ENCODE measurements at regions not wholly inside any gene's neighbourhood (a gene's known extent, or its start where the extent isn't known, plus 50 kb on each side); places are given as distances from the start of the nearest gene placed in this dataset.

DNA sequence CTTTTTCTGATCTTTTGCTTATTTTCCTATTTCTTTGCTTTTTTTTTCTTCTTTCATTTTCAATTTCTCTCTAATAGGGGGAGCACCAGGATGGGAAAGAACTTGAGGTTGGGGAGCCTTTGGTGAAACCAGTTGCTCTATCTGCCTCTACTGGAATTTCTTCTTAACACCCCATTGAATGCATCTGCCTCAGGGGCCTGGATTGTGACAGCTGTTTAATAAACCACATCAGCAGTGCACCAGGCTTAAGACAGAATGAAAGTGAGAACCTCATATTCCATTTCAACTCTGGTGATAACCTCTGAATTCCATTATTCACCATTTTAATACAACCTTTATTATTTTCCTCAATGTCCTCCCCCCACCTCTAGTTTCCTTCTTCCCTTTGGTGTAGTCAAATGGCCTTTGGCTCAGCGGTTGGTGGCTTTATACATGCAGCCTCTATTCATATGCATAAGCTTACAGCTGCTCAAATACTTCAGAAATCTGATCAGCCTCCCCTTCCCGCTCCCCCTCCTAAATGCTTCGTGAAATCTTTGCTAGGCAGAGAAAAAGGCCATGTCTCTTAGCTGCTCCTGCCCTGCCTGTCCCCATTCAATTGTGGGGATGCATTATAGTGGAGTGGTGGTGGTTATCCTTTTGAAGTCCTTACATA is 537.3 kb upstream of the PLXNA2 start:
- 13% methylated on average over 1 of the region's 3 CpGs for WGBS (ENCODE audit: insufficient coverage)
- no peak overlapping the region for H3K27ac ChIP-seq (ENCODE audit: low read depth, low read length)
- peak in 1 of 6 donors; percentile 39 for DNase-seq (ENCODE audit: low read depth in 4 of 6, low spot score in 6 of 6)

DNA sequence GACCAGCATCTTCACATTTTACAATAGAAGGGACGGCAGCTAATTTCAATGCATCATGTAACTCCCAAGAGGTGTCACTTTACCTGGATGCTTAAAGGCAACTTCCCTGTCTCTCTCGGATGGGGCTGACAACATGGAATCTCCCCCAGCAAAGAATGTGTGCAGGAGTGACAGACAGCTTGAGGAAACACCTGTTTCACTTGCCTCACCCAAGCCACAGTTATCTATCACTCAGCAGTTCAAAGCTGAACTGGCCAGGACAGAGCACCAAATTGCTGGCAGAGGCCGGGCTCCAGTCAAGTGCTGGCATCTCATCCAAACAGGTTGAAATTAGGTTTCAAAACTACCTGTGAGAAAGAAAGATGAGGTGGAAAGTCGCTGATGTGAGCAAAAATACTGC is 538.0 kb upstream of the PLXNA2 start:
- H3K4me3 ChIP-seq (ENCODE audit: low read depth, low read length), result no peak overlapping the region
- no peaks in the 10 kb centered on the region for H3K4me1 ChIP-seq (ENCODE audit: control insufficient read depth, insufficient read depth, low read length)
- WGBS (ENCODE audit: insufficient coverage), result 53% methylated on average over 4 of the region's 4 CpGs
- H3K27ac ChIP-seq (ENCODE audit: low read depth, low read length), result no peak overlapping the region
- no peaks in the 10 kb centered on the region for H3K27me3 ChIP-seq (ENCODE audit: control insufficient read depth, insufficient read depth, low read length)
- no peaks in the 10 kb centered on the region for H3K36me3 ChIP-seq (ENCODE audit: control insufficient read depth, insufficient read depth, low read length)
- DNase-seq (ENCODE audit: low read depth in 4 of 6, low spot score in 6 of 6), result no peak
- no peaks in the 10 kb centered on the region for H3K9me3 ChIP-seq (ENCODE audit: control insufficient read depth, insufficient read depth, low read length)

More for the DNA sequence above, 537.3 kb upstream of the PLXNA2 start:
- H3K9me3 ChIP-seq (ENCODE audit: control insufficient read depth, insufficient read depth, low read length), result no peaks in the 10 kb centered on the region
- H3K36me3 ChIP-seq (ENCODE audit: control insufficient read depth, insufficient read depth, low read length), result no peaks in the 10 kb centered on the region
- no peaks in the 10 kb centered on the region for H3K4me1 ChIP-seq (ENCODE audit: control insufficient read depth, insufficient read depth, low read length)
- H3K4me3 ChIP-seq (ENCODE audit: low read depth, low read length), result no peak overlapping the region
- no peaks in the 10 kb centered on the region for H3K27me3 ChIP-seq (ENCODE audit: control insufficient read depth, insufficient read depth, low read length)

DNA sequence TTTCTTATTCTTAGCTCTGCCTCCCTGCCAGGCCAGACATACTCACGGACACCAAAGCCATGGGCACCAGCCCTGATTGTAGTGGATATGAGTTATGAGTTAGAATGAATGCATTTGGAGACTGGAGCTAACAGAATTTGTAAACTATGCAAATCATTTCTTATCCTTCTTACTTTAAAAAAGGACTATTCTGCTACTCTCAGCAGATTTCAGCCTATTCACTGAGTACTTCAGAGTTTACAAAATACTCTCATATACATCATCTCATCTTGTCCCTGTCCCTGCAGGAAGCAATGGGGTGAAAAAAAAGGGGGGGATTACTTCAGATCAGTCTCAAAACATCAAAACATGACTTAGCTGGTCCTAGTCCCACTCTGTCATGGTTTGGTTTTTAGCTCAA is 541.4 kb upstream of the PLXNA2 start:
- no peak for DNase-seq (ENCODE audit: low read depth in 4 of 6, low spot score in 6 of 6)
- H3K27me3 ChIP-seq (ENCODE audit: control insufficient read depth, insufficient read depth, low read length), result no peaks in the 10 kb centered on the region
- WGBS (ENCODE audit: insufficient coverage), result no CpG with 5 or more reads among the region's 1 CpG
- no peaks in the 10 kb centered on the region for H3K36me3 ChIP-seq (ENCODE audit: control insufficient read depth, insufficient read depth, low read length)
- no peaks in the 10 kb centered on the region for H3K4me1 ChIP-seq (ENCODE audit: control insufficient read depth, insufficient read depth, low read length)
- no peaks in the 10 kb centered on the region for H3K9me3 ChIP-seq (ENCODE audit: control insufficient read depth, insufficient read depth, low read length)
- no peak overlapping the region for H3K27ac ChIP-seq (ENCODE audit: low read depth, low read length)
- H3K4me3 ChIP-seq (ENCODE audit: low read depth, low read length), result no peak overlapping the region

DNA sequence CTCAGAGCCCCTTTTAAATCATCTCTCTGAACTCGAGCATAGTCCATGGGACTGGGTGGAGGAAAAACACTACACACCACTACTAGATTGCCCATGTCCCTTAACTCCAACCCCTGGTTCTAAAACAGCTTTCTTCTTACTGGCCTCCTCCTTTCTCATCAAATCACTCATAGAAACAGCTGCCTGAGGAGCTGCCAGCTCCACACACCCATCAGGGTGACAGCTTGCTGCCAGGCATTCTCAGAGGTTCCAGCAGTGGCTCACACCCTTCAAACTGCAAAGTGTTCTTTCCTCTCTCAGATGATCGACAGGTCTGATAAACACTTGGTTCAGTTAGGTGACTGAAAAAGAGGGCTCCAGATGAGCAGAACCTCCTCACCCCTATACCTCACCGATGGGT is 543.0 kb upstream of the PLXNA2 start:
- no peaks in the 10 kb centered on the region for H3K9me3 ChIP-seq (ENCODE audit: control insufficient read depth, insufficient read depth, low read length)
- no peaks in the 10 kb centered on the region for H3K36me3 ChIP-seq (ENCODE audit: control insufficient read depth, insufficient read depth, low read length)
- no peaks in the 10 kb centered on the region for H3K4me1 ChIP-seq (ENCODE audit: control insufficient read depth, insufficient read depth, low read length)
- no peak overlapping the region for H3K4me3 ChIP-seq (ENCODE audit: low read depth, low read length)
- WGBS (ENCODE audit: insufficient coverage), result 82% methylated on average over 3 of the region's 3 CpGs
- peak in 1 of 6 donors; percentile 18 for DNase-seq (ENCODE audit: low read depth in 4 of 6, low spot score in 6 of 6)
- no peak overlapping the region for H3K27ac ChIP-seq (ENCODE audit: low read depth, low read length)
- H3K27me3 ChIP-seq (ENCODE audit: control insufficient read depth, insufficient read depth, low read length), result no peaks in the 10 kb centered on the region

DNA sequence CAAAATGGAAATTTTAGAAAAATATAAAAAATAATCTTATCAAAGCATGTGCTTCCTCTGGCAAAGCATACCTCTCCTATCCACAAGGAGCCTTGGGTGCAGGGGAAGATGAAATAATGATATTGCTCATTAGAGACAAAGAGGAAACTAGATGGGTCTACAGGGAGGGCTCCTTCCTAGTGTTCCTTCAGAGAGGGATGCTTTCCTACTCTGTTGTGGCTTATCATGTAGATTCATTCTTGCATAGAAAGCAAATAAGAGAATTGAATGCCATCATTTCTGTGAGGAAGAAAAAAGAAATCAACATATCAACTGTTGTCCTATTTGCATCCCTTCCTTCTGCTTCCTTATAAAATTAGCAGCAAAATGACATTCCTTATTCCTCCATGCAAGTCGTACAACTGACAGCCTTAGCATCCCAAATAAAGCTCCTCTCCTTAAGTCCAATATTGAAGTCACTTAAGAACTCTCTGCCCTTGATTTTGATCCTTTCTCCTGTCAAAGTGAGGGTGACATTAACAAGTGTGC is 543.9 kb upstream of the PLXNA2 start:
- no peaks in the 10 kb centered on the region for H3K4me1 ChIP-seq (ENCODE audit: control insufficient read depth, insufficient read depth, low read length)
- WGBS (ENCODE audit: insufficient coverage), result 40% methylated on average over 1 of the region's 1 CpG
- no peak overlapping the region for H3K27ac ChIP-seq (ENCODE audit: low read depth, low read length)
- H3K27me3 ChIP-seq (ENCODE audit: control insufficient read depth, insufficient read depth, low read length), result no peaks in the 10 kb centered on the region
- H3K36me3 ChIP-seq (ENCODE audit: control insufficient read depth, insufficient read depth, low read length), result no peaks in the 10 kb centered on the region
- no peaks in the 10 kb centered on the region for H3K9me3 ChIP-seq (ENCODE audit: control insufficient read depth, insufficient read depth, low read length)
- peak in 2 of 6 donors; percentile 42 to 61 for DNase-seq (ENCODE audit: low read depth in 4 of 6, low spot score in 6 of 6)
- H3K4me3 ChIP-seq (ENCODE audit: low read depth, low read length), result no peak overlapping the region

DNA sequence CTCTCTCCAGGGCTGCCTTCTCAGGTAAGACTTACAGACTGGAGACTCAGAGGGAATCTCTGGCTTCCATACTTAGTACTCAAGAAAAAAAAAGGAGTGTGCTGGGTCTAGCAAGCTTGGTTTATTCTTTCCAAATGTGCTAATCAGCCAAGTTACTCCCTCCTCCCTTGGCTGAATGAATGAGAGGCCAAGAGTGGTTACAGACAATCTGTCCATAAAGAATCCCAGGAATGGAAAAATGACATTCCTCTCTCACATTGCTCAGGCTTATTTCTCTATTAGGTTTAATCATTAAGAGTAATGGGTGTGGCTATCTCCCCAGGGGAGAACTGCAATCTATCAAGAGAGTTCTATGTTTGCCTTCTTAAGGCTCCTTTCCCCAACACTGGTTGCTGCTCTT is 547.3 kb upstream of the PLXNA2 start:
- Histone ChIP-seq H3K4me1 (ENCODE audit: control insufficient read depth, insufficient read depth, low read length) (no peaks in the 10 kb centered on the region), H3K36me3 (ENCODE audit: control insufficient read depth, insufficient read depth, low read length) (no peaks in the 10 kb centered on the region), H3K9me3 (ENCODE audit: control insufficient read depth, insufficient read depth, low read length) (no peaks in the 10 kb centered on the region), H3K27me3 (ENCODE audit: control insufficient read depth, insufficient read depth, low read length) (no peaks in the 10 kb centered on the region), H3K27ac (ENCODE audit: low read depth, low read length) (no peak overlapping the region), H3K4me3 (ENCODE audit: low read depth, low read length) (no peak overlapping the region)
- peak in 1 of 6 donors; percentile 59 for DNase-seq (ENCODE audit: low read depth in 4 of 6, low spot score in 6 of 6)

DNA sequence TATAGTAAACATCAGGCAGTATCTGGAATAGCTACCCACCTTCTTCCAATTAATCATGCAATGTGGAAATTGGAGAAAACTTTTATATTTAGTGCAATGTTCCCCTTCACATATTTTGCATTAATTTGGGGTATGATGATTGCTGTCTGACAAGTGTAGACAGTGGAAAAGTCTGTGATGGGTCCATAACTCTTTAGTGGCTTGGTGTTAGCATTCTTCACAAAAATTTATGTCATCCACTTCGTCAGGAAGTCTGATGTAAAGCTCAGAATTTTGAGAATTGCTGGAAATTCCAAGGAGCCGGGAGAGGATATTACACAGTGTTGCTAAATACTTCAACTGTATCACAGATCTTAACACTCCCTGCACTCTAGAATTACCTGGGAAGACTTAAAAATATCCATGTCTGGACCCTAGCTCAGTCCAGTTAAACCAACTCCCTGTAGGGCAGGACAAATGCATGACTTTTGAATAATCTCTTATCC is 549.7 kb upstream of the PLXNA2 start:
- no CpG with 5 or more reads among the region's 2 CpGs for WGBS (ENCODE audit: insufficient coverage)
- Histone ChIP-seq H3K36me3 (ENCODE audit: control insufficient read depth, insufficient read depth, low read length) (no peaks in the 10 kb centered on the region), H3K4me3 (ENCODE audit: low read depth, low read length) (no peak overlapping the region), H3K9me3 (ENCODE audit: control insufficient read depth, insufficient read depth, low read length) (no peaks in the 10 kb centered on the region), H3K27me3 (ENCODE audit: control insufficient read depth, insufficient read depth, low read length) (no peaks in the 10 kb centered on the region), H3K27ac (ENCODE audit: low read depth, low read length) (no peak overlapping the region), H3K4me1 (ENCODE audit: control insufficient read depth, insufficient read depth, low read length) (no peaks in the 10 kb centered on the region)
- DNase-seq (ENCODE audit: low read depth in 4 of 6, low spot score in 6 of 6), result no peak

DNA sequence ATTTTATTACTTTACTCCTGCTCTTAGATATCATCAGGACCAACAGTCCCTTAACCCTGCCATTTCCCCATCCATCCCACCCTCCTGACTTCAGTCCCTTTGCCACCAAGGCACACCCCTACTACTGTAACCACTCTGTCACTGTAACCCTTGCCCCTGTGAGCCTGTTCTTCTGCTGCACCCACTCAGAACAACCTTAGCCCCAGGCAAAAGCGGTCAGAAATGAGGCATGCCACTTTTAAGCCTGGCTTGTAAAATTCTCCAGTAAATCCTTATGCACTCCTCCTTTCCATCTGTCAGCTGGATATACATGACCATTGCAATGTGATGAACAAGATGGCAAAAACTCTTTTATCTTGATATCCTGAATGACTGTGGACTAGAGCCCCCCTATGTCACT is 555.0 kb upstream of the PLXNA2 start:
- no peaks in the 10 kb centered on the region for H3K27me3 ChIP-seq (ENCODE audit: control insufficient read depth, insufficient read depth, low read length)
- no CpG with 5 or more reads among the region's 1 CpG for WGBS (ENCODE audit: insufficient coverage)
- no peaks in the 10 kb centered on the region for H3K36me3 ChIP-seq (ENCODE audit: control insufficient read depth, insufficient read depth, low read length)
- H3K27ac ChIP-seq (ENCODE audit: low read depth, low read length), result no peak overlapping the region
- no peak overlapping the region for H3K4me3 ChIP-seq (ENCODE audit: low read depth, low read length)
- no peak for DNase-seq (ENCODE audit: low read depth in 4 of 6, low spot score in 6 of 6)
- no peaks in the 10 kb centered on the region for H3K9me3 ChIP-seq (ENCODE audit: control insufficient read depth, insufficient read depth, low read length)
- H3K4me1 ChIP-seq (ENCODE audit: control insufficient read depth, insufficient read depth, low read length), result no peaks in the 10 kb centered on the region

DNA sequence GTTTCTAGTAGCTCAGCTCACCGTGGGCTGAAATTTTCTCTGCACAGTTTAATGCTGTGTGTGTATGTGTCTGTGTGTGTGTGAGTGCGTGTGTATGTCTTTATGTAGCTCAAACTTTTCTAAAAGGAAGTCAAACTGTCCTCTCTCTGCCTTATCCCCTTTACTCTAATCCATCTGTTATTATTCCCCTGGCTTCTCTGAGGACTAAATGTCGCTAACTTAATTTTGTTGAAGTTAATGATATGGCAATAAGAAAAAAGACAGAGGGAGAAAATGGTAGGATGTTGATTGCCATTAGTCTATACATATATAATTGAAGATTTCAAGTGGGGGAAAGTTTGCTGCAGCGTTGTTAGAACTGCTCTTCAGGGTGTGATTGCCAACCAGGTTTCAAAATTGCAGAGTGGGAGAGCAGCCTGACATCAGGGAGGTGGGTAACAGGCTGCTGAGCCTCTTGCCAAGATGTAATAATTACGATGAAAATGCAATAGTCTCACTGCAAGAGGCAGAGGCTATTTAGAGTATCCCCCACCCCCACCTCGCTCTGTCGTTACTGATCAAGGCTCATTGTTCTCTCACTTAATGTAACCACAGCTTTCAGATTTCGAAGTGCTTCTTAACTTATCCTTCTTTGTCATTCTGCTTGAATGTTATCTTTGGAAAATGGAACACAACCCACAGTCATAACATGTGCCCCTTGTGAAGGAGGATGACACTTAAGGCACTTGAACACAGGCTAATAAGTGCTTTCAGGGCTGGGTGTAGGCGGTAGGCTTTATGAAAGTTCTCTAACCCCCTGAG is 559.0 kb upstream of the PLXNA2 start:
- no peak overlapping the region for H3K4me3 ChIP-seq (ENCODE audit: low read depth, low read length)
- no peaks in the 10 kb centered on the region for H3K27me3 ChIP-seq (ENCODE audit: control insufficient read depth, insufficient read depth, low read length)
- no peaks in the 10 kb centered on the region for H3K36me3 ChIP-seq (ENCODE audit: control insufficient read depth, insufficient read depth, low read length)
- 41% methylated on average over 3 of the region's 9 CpGs for WGBS (ENCODE audit: insufficient coverage)
- no peaks in the 10 kb centered on the region for H3K9me3 ChIP-seq (ENCODE audit: control insufficient read depth, insufficient read depth, low read length)
- no peaks in the 10 kb centered on the region for H3K4me1 ChIP-seq (ENCODE audit: control insufficient read depth, insufficient read depth, low read length)
- no peak overlapping the region for H3K27ac ChIP-seq (ENCODE audit: low read depth, low read length)
- peak in 4 of 6 donors; percentile 19 to 95 (median 38) for DNase-seq (ENCODE audit: low read depth in 4 of 6, low spot score in 6 of 6)
